ENCODE measurements at regions not wholly inside any gene's neighbourhood (a gene's known extent, or its start where the extent isn't known, plus 50 kb on each side); places are given as distances from the start of the nearest gene placed in this dataset. TPM values are rescaled to one million over a fixed set of nuclear protein-coding genes. Genes with fewer than 3 reads are reported as not detected.

GRCh38 chr6:37550191-37550831 is 50.6 kb upstream of the CCDC167 start:
- ATAC-seq (no peak), DNase-seq (no peak)
- no peak for TF ChIP-seq CTCF (IDR thresholded peaks at IDR 0.05)
- no peaks in the 10 kb centered on the region for H3K9me3 ChIP-seq
- H3K4me3 ChIP-seq: no peak overlapping the region
- no peak overlapping the region for H3K27ac ChIP-seq
- intact Hi-C loops (cut with DNase I): no loop called here
- no peaks in the 10 kb centered on the region for H3K36me3 ChIP-seq
- H3K4me1 ChIP-seq: peaks cover 4% of the 10 kb centered on the region
- H3K27me3 ChIP-seq: peaks cover 12% of the 10 kb centered on the region

- Histone ChIP-seq H3K36me3 (no peaks in the 10 kb centered on the region), H3K27me3 (peaks cover 12% of the 10 kb centered on the region), H3K4me1 (peaks cover 4% of the 10 kb centered on the region), H3K27ac (no peak overlapping the region), H3K9me3 (no peaks in the 10 kb centered on the region), H3K4me3 (no peak overlapping the region)
- ATAC-seq: no peak
- no peak for DNase-seq
- intact Hi-C loops (cut with DNase I): no loop called here
- no peak for TF ChIP-seq CTCF (IDR thresholded peaks at IDR 0.05)
Measured at GRCh38 chr6:37549558-37549957, 49.9 kb upstream of the CCDC167 start.

Small RNAs in the stretch of these regions (microRNA-seq; reads per million reads assigned to microRNA genes)
- not detected for gene MIR4462 (ENCODE audit: borderline microRNAs expressed)
